Loucy (cell line): ENCODE measurements at regions not wholly inside any gene's neighbourhood (a gene's known extent, or its start where the extent isn't known, plus 50 kb on each side); places are given as distances from the start of the nearest gene placed in this dataset.

Experiments
- CTCF ChIP-seq: fragments of 200-600 bp; sonication (generic); conservative IDR thresholded peaks from 2 replicates; pipeline ENCODE4 v1.5.1; 2014; ENCODE audit warnings: mild to moderate bottlenecking, antibody characterized with exemption, low read length
- EZH2phosphoT487 ChIP-seq: fragments of 200-600 bp; IDR thresholded peaks from 2 replicates; pipeline ENCODE4 v1.6.1; 2018; ENCODE audit warnings: antibody characterized with exemption, mild to moderate bottlenecking, moderate library complexity, borderline replicate concordance

DNA sequence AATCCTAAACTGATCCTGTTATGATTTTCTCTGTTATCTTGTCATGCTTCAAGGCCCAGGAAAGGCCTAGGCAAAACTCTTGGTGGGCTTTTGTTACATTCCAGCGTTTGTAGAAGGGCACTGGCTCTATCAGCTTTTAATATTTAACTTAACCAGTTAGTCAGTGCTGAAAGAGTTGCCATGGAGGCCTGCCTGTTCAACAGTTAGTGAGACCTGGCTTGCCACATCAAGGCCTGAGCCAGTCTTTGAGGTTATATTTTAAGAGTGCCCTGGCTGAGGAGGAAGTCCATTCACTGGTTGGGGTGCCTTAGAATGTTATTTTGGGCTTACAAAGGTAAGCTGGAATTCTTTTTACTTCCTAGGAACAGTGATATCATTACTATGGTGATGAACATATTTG is 144.1 kb upstream of the NRG3 start:
- TF ChIP-seq CTCF (no peak), EZH2phosphoT487 (no peak)
